ENCODE measurements at regions not wholly inside any gene's neighbourhood (a gene's known extent, or its start where the extent isn't known, plus 50 kb on each side); places are given as distances from the start of the nearest gene placed in this dataset.

GRCh38 chr12:93039062-93039461 lies 110.0 kb upstream of the EEA1 start:
- intact Hi-C loops (cut with DNase I): no loop called here
- no peak for DNase-seq
- ATAC-seq (ENCODE audit: poor library complexity): no peak

DNA sequence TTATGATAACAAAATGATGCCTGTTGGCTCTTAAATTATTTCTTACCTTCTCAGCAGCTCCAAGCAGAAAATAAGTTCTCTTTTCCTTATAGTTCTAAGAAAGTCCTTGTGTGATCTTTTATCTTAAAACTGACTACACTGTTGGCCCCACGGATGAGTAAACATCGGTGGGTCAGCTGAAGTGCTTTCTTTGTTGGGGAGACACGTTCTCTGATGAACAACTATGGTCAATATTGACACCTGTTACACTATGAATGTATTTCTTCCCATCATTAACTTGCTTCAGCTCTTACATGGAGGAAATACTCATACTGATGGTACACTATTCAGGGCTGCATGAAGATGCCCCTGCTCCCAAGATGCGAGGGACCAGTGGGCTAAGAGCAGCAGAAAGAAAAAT lies 110.8 kb upstream of the EEA1 start:
- intact Hi-C loops (cut with DNase I): no loop called here
- no peak for DNase-seq
- no peak for ATAC-seq (ENCODE audit: poor library complexity)

DNA sequence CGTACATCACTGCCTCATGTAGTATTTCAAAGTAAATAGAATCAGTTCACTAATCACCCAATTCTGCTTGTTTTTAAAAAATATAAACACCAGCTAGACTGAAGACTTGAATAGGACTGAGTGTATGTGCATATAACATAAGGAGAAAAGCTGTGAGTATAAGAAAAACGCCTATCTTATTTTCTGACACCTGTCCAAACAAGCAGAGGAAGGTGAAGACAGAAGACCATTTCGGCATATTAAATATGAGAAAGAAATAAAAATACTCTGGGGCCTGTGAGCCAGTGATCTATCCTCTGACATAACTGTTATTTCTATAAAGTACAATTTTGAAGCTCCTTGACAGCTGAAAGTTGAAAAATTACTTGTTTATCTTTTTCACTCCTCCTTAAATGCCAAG lies 111.3 kb upstream of the EEA1 start:
- intact Hi-C loops (cut with DNase I): no loop called here
- DNase-seq: no peak
- ATAC-seq (ENCODE audit: poor library complexity): no peak

DNA sequence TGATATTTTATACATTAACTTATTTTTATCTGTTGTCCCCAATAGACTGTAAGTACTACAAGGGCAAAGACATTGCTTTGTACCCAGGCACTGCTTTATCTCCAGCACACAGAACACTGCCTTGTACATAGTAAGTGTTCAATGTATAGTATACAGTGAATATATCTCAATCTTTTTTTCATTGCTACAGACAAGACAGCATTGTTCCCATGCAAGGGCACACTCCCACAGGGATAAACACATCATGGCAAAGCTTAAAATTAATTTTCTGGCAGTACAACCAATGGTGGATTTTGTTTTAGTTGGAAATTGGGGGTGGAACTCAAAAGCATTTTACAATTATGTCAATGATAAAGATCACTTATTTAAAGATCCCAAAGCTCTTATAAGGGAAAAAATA lies 112.3 kb upstream of the EEA1 start:
- DNase-seq: no peak
- intact Hi-C loops (cut with DNase I): no loop called here
- no peak for ATAC-seq (ENCODE audit: poor library complexity)

- intact Hi-C loops (cut with DNase I): no loop called here
- no peak for ATAC-seq (ENCODE audit: poor library complexity)
- no peak for DNase-seq
Measured at GRCh38 chr12:93042283-93042682, 113.2 kb upstream of the EEA1 start.

DNA sequence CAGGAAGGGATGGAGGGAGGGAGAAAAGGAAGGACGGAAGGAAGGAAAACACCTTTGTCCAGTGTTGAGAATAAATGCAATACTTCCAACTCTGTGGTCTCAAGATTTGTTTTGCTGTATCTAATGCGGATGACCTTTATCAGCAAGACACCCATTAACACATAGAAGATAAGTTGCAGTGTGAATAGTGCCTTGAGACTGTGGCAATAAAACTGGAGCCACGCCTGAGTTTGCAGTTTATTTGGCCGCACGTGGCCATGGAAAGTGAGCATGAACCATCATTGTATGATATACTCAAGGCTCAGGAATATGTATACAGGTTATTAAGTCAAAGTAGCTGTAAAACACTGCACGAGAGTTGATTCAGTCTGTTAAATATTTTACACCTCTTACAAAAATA lies 113.6 kb upstream of the EEA1 start:
- no peak for DNase-seq
- ATAC-seq (ENCODE audit: poor library complexity): no peak
- intact Hi-C loops (cut with DNase I): no loop called here

DNA sequence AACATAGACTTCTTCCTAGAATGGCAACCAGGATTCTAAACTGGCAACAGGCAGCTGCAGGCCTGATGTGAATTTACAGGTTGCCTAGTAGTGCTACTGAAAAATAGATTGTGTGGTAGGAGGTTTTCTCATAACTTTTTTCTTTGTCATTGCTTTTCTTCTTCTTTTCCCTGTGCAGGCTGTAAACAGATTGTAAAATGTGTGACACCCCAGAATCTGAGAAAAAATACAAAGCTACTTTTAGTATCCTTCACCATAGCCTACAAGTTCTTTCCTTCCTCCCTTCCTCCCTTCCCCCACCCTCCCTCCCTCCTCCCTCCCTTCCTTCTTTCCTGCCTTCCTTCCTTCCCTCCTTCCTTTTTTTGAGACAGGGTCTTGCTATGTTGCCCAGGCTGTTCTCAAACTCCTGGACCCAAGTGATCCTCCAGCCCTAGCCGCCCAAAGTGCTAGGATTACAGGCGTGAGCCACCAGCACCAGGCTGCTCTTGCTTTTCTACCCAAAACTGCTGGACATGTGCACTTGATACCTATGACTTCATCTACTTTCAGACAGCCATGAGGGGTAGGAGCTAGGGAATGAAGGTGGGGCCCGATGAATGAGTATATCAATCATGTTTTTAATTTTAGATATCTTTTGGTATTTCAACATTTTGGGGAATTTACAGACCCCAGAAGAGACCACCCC lies 114.2 kb upstream of the EEA1 start:
- intact Hi-C loops (cut with DNase I): no loop called here
- ATAC-seq (ENCODE audit: poor library complexity): no peak
- DNase-seq: no peak

DNA sequence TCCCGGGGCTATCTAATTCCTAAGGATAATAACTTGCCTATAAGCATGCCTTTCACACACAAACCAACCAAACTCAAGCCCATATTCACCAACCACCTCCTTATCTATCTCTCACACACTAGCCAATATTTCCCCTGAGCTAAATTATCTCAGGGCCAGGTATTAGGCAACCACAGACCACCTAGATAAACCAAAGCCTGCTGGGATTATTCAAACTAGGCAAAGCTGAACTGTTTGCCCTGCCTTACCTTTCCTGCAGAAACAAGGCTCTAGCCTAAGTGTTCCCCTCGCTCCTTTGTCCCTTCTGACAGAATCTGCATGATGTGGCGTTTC lies 114.7 kb upstream of the EEA1 start:
- intact Hi-C loops (cut with DNase I): no loop called here
- ATAC-seq (ENCODE audit: poor library complexity) (no peak), DNase-seq (no peak)

DNA sequence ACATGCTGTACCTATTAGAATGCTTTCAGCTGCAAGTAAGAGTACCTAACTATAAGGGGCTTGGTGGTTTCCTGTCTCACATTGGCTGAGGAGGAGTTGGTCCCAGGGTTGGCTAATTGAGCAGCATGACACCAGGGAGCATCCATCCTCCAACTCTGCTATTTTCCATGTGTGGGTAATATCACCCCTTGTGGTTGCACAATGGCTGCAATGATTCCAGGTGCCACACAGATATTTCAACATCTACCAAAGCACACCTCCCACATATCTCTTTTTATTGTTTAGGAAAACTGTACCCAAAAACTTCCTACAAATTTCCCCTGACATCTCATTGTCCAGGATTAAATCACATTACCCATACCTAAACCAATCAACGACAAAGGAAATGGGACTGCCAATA lies 118.0 kb upstream of the EEA1 start:
- intact Hi-C loops (cut with DNase I): no loop called here
- ATAC-seq (ENCODE audit: poor library complexity): no peak
- DNase-seq: no peak

DNA sequence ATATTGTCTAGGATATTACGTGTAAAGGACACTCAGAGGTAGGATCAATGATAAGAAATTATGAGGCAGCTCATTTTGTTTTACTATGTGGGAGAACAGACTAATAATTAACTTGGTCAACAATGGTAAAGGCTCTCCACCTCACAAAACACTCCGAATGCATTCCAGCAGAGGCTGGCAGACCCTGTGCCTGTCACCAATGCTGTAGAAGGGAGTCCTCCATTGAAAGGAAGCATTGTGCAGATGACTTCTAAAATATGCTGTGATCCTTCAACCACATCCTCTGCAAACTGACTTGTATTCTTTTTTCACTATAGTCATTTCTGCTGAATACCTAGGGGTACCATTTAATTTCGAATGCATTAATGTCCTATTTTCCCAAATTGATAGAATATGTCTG lies 119.6 kb upstream of the EEA1 start:
- DNase-seq (no peak), ATAC-seq (ENCODE audit: poor library complexity) (no peak)
- intact Hi-C loops (cut with DNase I): no loop called here

- ATAC-seq (ENCODE audit: poor library complexity) (peak; percentile 93), DNase-seq (no peak)
- intact Hi-C loops (cut with DNase I): no loop called here
Measured at GRCh38 chr12:93050026-93050747, 121.1 kb upstream of the EEA1 start.

GRCh38 chr12:93050748-93051081 lies 121.6 kb upstream of the EEA1 start:
- DNase-seq (no peak), ATAC-seq (ENCODE audit: poor library complexity) (no peak)
- intact Hi-C loops (cut with DNase I): no loop called here

DNA sequence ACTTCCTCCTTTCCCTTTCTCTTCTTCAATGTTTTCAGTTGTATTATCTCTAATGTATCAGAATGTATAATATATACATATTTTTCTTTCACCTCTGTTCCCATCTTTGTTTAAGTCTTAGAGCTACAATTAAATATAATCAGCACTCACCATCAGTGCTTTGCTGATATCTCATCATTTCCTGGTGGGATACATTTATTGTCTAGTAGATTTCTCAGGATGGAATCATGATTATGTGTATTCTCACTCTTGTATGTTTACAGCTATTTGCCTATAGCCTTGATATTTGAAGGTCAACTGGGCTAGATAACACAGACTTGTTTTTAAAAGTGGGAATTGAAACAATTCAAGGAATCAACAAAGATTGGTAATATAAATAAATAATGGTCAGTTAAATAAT lies 124.9 kb upstream of the EEA1 start:
- no peak for ATAC-seq (ENCODE audit: poor library complexity)
- intact Hi-C loops (cut with DNase I): no loop called here

DNA sequence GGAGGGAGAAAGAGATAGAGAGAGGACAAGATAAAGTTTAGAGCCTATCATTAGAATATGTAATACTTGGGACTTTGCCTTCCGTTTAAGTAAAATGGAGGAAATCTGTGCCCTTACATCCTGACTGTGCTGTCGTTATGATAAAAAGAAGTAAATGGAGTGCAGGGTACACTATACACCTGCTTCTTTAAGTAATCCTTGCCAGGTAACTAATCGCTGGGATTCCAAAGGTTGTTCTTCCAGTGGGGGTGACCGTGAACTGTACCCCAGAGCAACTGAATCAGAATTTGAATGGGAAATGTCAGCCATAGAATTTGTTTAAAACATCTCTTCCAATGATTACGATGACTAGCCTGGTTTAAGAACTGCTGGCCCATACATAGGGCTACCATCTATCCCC lies 126.1 kb upstream of the EEA1 start:
- ATAC-seq (ENCODE audit: poor library complexity): no peak
- DNase-seq: no peak
- intact Hi-C loops (cut with DNase I): no loop called here

More for the DNA sequence above, 124.9 kb upstream of the EEA1 start:
- DNase-seq: no peak

- no peak for DNase-seq
- intact Hi-C loops (cut with DNase I): no loop called here
- ATAC-seq (ENCODE audit: poor library complexity): no peak
Measured at GRCh38 chr12:93056971-93057535, 128.0 kb upstream of the EEA1 start.

GRCh38 chr12:93058280-93058679 lies 129.2 kb upstream of the EEA1 start:
- no peak for ATAC-seq (ENCODE audit: poor library complexity)
- intact Hi-C loops (cut with DNase I): no loop called here
- DNase-seq: no peak

GRCh38 chr12:93059288-93059687 lies 130.2 kb upstream of the EEA1 start:
- ATAC-seq (ENCODE audit: poor library complexity) (no peak), DNase-seq (no peak)
- intact Hi-C loops (cut with DNase I): no loop called here

DNA sequence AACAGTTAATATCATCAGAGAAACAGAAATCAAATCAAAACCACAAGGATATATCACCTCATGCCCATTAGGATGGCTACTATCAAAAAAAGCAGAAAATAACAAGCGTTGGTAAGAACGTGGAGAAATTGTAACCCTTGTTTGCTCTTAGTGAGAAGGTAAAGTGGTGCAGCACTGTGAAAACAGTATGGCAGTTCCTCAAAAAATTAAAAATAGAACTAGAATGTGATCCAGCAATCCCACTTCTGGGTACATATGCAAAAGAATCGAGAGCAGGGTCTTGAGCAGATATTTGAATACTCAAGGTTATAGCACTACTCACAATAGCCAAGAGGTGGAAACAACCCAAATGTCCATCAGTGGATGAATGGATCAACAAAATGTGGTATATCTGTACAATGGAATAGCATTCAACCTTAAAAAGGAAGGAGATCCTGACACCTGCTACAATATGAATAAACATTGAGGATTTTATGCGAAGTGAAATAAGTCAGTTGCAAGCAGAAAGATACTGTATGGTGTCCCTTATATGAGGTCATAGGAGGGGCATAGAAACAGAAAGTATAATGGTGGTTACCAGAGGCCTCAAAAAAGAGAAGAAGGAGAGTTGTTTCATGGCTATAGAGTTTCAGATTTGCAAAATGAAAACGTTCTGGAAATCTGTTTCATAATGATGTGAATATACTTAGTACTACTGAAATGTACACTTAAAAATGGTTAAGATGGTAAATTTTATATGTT lies 131.0 kb upstream of the EEA1 start:
- ATAC-seq (ENCODE audit: poor library complexity) (no peak), DNase-seq (no peak)
- intact Hi-C loops (cut with DNase I): loop anchor here (5.0 kb wide), 1 partner anchor 67 kb away; no protein-coding TSS in a partner anchor

- no peak for DNase-seq
- ATAC-seq (ENCODE audit: poor library complexity): peak; percentile 56
- intact Hi-C loops (cut with DNase I): loop anchor here (5.0 kb wide), 1 partner anchor 66 kb away; no protein-coding TSS in a partner anchor
Measured at GRCh38 chr12:93060666-93061472, 131.8 kb upstream of the EEA1 start.
